ENCODE measurements at regions not wholly inside any gene's neighbourhood (a gene's known extent, or its start where the extent isn't known, plus 50 kb on each side); places are given as distances from the start of the nearest gene placed in this dataset.
A peak's percentile ranks its signal among the peaks of the same experiment; 100 is the strongest.

DNA sequence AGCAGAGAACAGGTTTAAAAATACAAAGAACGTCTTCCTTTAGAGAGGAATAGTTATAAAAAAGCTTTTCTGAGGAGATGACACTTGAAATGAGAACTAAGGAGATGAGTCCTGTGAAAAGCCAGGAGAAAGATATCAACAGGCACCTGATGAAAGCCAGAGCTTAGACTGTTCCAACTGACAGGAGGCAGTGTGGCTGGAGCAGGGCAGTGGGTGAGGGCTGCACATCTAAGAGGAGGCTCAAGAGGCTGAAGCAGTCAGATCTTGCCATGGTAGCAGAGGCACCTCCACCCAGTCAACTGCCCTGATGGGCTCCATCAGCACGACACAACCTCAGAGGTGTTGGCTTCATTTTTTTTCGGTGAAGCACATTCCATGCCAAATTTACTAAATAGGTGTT, 445.3 kb downstream of the ADGRL2 start:
- H3K4me3 ChIP-seq (ENCODE audit: low read length), result no peak overlapping the region
- no peak for DNase-seq (ENCODE audit: low read depth)
- TF ChIP-seq, protein P1, sequence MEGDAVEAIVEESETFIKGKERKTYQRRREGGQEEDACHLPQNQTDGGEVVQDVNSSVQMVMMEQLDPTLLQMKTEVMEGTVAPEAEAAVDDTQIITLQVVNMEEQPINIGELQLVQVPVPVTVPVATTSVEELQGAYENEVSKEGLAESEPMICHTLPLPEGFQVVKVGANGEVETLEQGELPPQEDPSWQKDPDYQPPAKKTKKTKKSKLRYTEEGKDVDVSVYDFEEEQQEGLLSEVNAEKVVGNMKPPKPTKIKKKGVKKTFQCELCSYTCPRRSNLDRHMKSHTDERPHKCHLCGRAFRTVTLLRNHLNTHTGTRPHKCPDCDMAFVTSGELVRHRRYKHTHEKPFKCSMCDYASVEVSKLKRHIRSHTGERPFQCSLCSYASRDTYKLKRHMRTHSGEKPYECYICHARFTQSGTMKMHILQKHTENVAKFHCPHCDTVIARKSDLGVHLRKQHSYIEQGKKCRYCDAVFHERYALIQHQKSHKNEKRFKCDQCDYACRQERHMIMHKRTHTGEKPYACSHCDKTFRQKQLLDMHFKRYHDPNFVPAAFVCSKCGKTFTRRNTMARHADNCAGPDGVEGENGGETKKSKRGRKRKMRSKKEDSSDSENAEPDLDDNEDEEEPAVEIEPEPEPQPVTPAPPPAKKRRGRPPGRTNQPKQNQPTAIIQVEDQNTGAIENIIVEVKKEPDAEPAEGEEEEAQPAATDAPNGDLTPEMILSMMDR (IDR thresholded peaks at IDR 0.05; ENCODE audit: insufficient read depth, low read depth, low read length, missing control alignments), result no peak

- TF ChIP-seq, protein P1 (IDR thresholded peaks at IDR 0.05; ENCODE audit: insufficient read depth, low read depth, low read length, missing control alignments), result no peak
- DNase-seq (ENCODE audit: low read depth), result no peak
- no peak overlapping the region for H3K4me3 ChIP-seq (ENCODE audit: low read length)
Observed at GRCh38 chr1:82245345-82246014, 444.7 kb downstream of the ADGRL2 start.

DNA sequence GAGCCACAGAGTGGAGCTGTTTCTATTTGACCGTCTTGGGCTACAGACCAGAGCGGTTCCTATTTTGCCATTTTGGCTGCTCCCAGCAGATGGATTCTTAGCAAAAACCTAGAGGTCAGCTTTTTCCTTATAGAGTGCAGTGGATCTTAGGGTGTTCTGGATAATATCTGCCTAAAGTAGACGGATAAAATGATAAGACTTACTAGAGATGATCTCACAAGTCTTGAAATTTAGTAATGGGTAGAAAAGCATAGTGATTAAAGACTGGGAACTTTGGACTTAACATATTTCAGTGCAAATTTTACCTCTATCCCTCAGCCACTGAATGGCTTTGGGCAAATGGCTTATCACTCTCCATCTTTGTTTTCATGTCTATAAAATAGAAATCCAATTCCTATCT, 439.8 kb downstream of the ADGRL2 start:
- DNase-seq (ENCODE audit: low read depth), result no peak
- no peak overlapping the region for H3K4me3 ChIP-seq (ENCODE audit: low read length)
- TF ChIP-seq, protein P1 (IDR thresholded peaks at IDR 0.05; ENCODE audit: insufficient read depth, low read depth, low read length, missing control alignments), result no peak

- H3K4me3 ChIP-seq (ENCODE audit: low read length), result no peak overlapping the region
- DNase-seq (ENCODE audit: low read depth), result no peak
- TF ChIP-seq, protein P1 (IDR thresholded peaks at IDR 0.05; ENCODE audit: insufficient read depth, low read depth, low read length, missing control alignments), result no peak
Observed at GRCh38 chr1:82230667-82231066, 429.9 kb downstream of the ADGRL2 start.

GRCh38 chr1:82227306-82228095, 426.8 kb downstream of the ADGRL2 start:
- DNase-seq (ENCODE audit: low read depth), result peak; percentile 60
- TF ChIP-seq, protein P1 (IDR thresholded peaks at IDR 0.05; ENCODE audit: insufficient read depth, low read depth, low read length, missing control alignments), result no peak
- H3K4me3 ChIP-seq (ENCODE audit: low read length), result no peak overlapping the region

- DNase-seq (ENCODE audit: low read depth), result peak; percentile 94
- no peak overlapping the region for H3K4me3 ChIP-seq (ENCODE audit: low read length)
- TF ChIP-seq, protein P1 (IDR thresholded peaks at IDR 0.05; ENCODE audit: insufficient read depth, low read depth, low read length, missing control alignments), result no peak
Observed at GRCh38 chr1:82226186-82226505, 425.4 kb downstream of the ADGRL2 start.
